ENCODE measurements at regions not wholly inside any gene's neighbourhood (a gene's known extent, or its start where the extent isn't known, plus 50 kb on each side); places are given as distances from the start of the nearest gene placed in this dataset.

DNA sequence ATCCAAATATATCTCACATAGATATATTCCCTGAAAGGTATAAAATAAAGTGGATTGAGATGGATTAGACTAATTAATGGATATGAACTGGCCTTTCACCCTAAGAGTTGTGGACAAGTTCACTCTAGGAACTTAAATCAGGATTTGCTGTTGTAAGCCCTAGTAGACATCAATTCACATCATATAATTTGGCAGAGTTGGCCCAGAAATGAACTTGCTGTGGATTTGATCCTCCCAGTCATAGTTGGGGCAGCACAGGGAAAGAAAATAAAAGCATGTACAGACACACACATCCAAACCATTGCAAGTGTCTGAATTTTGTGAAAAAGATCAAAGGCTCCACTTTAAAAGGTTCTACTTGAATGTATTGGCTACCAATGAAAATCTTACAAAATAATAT lies 734.7 kb upstream of the NR2F2 start:
- DNase-seq: no peak

DNA sequence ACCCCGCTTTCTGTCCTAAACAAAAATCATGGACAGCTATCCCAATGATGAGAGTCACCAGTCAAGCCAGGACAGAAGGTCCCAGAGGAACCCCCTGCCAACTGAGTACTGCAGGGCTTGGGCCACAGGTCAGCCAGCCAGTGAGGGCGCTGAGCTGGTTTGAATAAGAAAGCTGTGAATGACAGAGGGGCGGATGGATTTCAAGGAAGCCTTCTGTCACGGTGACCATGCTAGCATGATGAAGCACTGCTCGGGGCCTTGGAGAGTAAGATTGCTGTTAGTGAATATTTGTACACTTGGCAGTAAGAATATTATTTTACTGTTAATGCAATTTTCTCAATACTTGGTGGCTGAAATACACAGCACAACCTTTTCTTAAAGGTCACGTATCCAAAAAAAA lies 734.0 kb upstream of the NR2F2 start:
- no peak for DNase-seq

- DNase-seq: no peak
Observed at GRCh38 chr15:95598251-95598855, 732.1 kb upstream of the NR2F2 start.

- no peak for DNase-seq
Observed at GRCh38 chr15:95600367-95600766, 730.1 kb upstream of the NR2F2 start.

DNA sequence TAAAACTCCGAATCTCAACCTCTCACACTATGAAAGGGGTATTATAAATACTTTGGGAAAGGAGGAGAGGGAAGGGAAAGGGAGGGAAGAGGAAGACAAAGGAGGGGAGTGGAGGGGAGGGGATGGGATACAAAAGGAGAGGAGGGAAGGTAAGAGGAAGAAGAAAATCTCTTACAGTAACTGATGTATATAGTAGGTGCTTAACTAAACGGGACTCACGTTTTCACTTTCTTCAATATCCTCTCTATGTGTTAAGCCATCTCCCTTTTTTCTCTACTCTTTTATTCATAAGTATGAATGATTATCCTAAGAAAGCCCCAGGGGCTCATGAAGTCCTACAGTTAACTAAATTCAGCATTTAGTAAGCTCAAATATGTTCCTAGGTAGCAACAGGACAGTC lies 729.6 kb upstream of the NR2F2 start:
- no peak for DNase-seq

- DNase-seq: no peak
Observed at GRCh38 chr15:95601525-95601924, 729.0 kb upstream of the NR2F2 start.

GRCh38 chr15:95603802-95604201 lies 726.7 kb upstream of the NR2F2 start:
- DNase-seq: no peak

DNA sequence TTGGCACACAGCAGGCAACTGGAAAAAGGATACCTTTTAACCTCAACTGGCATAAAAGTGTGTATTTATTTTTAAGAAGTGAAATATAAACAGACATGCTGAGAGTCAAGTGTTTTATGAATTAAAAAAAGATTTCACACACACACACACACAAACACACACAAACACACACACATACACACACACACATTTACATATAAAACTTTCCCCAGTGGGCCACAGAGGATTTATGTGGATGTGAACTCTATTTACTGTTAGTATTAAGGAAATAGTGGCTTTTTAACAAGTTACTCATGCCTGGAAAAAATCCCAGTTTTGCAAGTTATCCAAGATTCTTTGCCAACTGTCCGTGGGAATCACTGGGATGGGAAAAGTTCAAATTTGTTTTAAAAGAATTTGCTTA lies 725.9 kb upstream of the NR2F2 start:
- no peak for DNase-seq

DNA sequence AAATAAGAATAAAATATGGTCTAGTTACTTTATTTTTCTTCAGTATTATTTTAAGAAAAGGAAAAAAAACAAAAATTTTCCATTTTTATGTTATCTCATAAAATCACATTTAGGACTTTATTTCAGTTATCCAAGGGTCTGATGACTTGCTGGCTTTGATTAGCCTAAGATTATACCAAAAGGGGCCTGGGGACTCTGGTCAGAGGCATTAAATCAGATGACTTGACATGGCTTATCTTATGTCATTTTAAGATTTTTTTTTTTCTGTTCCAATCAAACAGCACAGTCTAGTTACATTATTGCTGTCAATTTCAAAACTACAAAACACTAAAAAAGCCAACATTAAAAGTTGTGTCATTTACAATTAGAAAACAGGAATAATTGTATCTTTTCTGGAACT lies 725.4 kb upstream of the NR2F2 start:
- DNase-seq: no peak

GRCh38 chr15:95606551-95606950 lies 723.9 kb upstream of the NR2F2 start:
- no peak for DNase-seq

- no peak for DNase-seq
Observed at GRCh38 chr15:95608371-95608770, 722.1 kb upstream of the NR2F2 start.

DNA sequence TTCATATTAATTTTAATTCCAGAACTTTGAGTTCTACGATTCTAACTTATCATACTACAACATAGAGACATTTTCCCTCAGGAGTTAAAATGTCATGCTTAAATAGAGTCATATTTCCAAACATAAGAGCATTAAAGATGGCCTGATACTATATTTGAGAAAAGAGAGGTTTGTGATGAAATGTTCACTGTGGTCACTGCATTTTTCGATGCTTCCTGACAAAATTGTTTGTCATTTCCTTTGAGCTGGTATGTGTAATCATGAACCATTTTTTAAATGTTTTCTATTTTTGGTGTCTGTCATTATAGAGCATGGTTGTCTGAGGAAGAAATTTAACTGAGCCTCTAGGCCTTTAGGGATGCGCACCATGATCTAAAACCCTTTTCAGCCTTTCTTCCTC lies 721.4 kb upstream of the NR2F2 start:
- DNase-seq: no peak

DNA sequence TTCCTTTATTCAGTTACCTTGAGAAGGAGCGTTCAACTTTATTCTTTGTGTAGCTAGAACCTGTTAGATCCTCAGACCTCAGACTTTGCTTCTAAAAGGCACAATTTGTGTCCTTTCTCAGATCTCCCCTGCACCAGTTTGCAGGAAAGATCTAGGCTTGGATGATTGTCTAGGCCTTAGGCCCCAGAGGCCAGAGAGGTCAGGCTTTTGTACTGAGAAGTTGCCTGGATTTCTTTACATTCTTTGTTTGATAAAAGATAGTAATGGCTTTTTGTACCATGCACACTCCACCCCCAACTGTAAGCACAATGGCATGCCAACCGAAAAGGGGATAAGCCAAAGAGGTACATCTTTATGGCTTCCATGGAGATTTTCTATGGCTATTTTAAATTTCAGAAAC lies 719.6 kb upstream of the NR2F2 start:
- no peak for DNase-seq

- no peak for DNase-seq
Observed at GRCh38 chr15:95615436-95615835, 715.1 kb upstream of the NR2F2 start.

GRCh38 chr15:95616306-95616705 lies 714.2 kb upstream of the NR2F2 start:
- DNase-seq: no peak

- no peak for DNase-seq
Observed at GRCh38 chr15:95620934-95621579, 709.4 kb upstream of the NR2F2 start.

DNA sequence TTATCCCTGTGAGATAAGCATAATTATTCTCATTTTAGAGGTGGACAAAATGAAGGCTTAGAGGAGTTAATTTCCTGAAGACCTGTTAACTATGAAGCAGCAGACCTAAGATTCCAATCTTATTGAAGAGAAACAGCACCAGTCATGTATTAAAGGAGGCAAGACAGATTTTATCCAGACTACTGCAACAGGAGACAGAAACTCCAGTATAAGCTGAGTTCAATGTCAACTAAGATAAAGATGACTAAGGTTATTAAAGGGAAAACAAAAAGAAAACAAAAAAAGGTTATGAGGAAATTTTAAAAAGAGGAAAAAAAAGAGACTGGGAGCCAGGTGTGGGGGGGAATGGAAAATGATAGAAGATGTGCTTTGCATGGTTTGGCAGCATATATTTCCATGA lies 707.7 kb upstream of the NR2F2 start:
- no peak for DNase-seq

GRCh38 chr15:95624100-95624499 lies 706.4 kb upstream of the NR2F2 start:
- no peak for DNase-seq

DNA sequence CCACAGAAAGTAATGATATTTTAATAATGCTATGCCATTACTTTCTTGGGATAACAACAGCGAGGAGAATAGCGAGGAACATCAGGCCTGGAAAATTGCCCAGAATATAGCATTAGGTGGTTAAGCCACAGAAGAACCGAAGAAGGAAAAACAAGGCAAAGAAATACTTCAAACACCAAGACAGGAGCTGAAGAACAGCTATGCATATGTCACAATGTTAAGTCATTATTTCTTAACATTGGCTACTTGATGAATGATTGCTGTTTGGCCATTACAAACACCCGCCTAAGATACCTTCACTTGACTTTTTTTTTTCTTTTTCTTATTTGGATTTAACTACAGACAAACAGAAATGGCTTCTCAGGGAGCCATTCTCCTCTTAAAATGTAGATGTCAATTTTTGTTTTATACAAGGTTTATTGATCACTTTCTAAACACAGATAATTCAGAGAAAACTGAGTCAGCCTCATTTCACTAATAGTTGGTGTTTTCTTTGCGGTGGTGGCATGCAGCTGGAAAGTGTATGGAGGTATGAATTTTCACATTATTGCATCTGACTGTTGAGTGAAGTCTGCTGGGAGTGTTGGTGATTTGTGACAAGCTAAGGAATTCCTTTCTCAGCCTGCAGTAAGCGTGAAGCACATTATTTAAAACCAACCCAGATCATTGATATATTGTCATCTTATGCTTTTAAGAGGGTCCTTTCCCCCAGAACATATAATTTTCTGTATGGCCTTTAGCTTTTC lies 705.7 kb upstream of the NR2F2 start:
- DNase-seq: no peak

DNA sequence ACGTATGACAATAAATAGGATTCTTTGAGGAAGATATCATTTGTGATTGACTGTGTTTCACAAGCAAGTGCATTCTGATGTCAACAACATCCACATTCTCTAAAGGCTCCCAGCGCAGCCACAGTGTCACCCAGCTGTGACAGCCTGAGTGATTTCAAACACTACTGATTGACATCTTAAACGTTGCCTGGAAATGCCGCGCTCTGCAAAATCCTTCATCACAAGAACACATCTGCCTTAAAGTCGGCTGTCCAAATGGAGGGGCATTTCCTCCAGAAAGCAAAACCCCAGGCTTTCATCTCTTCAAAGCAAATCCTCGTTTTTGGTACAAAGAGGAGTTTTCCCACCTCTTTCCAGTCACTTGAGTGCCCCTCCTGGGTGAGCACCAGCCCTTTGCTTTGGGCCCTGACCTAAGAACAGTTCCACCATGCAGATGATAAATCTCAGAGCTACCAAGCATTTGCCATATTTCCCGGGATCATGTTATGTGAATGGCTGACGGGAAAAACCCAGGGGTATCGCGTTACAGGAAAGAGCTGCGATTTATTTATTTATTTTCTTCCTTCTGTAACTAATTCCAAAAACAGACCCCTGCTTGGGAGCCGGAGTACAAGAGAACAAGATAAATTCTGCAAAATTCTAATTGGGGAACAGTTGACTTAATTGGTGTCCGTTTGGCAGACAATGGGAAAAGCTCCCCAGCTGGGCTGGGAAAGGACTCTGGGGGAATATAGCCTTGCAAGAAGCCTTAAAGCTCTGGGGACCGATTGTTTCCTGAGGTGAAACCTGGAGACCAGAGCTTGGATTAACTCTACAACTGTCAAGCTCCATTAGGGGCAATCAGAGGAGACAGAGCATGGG lies 703.8 kb upstream of the NR2F2 start:
- DNase-seq: peak; percentile 65

DNA sequence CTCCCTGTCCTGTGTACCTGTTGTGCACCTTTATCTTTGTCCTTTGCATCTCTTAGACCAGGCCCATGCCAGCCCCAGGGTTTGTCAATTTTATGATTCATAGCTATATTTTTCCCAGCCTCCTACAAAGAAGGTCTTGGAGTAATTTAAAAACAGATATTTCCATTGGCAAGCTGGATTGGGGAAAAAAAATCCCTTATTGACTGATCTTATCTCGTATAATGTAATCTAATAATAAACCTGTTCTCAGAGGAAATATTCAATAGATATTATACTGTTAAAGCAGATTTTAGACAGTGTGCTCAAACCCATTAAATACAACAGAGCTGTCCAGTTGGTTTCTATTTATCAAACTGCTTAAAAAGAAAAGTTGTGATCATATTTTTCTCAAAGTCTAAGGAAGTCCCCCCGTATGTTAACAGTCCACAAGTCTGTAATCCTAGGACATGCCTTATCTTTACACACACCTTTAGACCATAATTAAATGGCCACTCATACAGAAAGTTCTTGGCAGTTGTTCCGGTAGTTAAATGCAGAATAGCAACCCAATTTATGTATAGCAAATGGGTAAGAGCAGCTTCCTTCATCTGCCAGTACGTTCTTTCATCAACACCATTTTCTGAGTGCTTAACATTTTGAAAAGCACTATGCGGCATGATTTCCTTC lies 700.9 kb upstream of the NR2F2 start:
- no peak for DNase-seq

DNA sequence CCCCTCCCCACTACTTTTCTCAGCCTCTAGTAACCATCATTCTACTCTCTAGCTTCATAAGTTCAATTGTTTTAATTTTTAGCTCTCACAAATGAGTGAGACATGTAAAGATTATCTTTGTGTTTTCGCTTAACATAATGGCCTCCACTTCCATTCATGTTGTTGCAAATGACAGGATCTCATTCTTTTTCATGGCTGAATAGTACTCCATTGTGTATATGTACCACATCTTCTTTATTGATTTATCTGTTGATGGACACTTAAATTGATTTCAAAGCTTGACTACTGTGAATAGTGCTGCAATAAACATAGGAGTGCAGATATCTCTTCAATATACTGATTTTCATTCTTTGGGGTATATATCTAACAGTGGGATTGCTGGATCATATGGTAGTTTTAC lies 699.8 kb upstream of the NR2F2 start:
- no peak for DNase-seq

DNA sequence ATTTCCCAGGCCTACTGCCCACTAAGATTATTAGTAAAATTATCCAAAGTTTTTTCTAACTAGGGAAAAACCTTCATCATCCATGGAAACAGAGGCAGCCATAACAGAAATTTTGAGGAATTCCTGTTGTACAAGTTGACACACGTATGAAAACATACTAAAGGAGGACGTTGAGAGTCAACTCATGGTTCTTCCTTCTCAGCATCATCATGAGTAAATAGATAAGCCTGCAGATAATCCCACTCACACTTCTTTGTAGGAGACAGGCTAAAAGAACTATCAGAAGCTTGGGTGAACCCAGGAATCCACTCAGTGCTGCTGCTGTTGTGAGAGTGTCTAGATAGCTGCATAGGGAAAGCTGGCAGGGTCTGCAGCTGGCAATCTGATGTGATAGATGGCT lies 694.8 kb upstream of the NR2F2 start:
- DNase-seq: no peak

All from NCI-H2171 (cell line).